ENCODE measurements at regions not wholly inside any gene's neighbourhood (a gene's known extent, or its start where the extent isn't known, plus 50 kb on each side); places are given as distances from the start of the nearest gene placed in this dataset.

DNA sequence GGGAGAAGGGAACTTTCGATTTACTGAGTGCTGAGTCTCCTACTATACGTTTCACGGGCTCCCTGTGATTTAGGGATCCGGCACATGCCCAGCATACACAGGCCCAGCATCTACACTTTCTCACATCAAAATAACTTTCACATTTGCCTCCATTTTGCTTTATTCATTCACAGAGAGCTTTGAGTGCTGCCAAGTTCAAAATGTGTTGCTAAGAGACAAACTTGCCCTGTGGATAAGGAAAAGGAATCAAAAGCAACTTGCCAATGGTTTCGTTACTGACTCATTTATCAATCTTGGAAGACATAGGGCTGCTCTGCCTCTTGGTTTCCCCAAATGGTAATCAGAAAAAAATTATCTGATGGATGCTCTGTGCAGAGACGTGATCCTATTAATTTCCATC lies 86.3 kb upstream of the LRRN1 start:
- H3K36me3 ChIP-seq = no peaks in the 10 kb centered on the region
- no peak overlapping the region for H3K4me3 ChIP-seq
- H3K9me3 ChIP-seq = no peaks in the 10 kb centered on the region
- no peak for TF ChIP-seq CTCF (IDR thresholded peaks at IDR 0.05)
- intact Hi-C loops (cut with DNase I) = no loop called here
- no peaks in the 10 kb centered on the region for H3K27me3 ChIP-seq
- no peak for DNase-seq (ENCODE audit: low spot score in 2 of 2)
- H3K27ac ChIP-seq = no peak overlapping the region
- H3K4me1 ChIP-seq = no peaks in the 10 kb centered on the region

- Histone ChIP-seq H3K9me3 (no peaks in the 10 kb centered on the region), H3K27ac (no peak overlapping the region), H3K27me3 (no peaks in the 10 kb centered on the region), H3K36me3 (no peaks in the 10 kb centered on the region), H3K4me3 (no peak overlapping the region), H3K4me1 (no peaks in the 10 kb centered on the region)
- DNase-seq (ENCODE audit: low spot score in 2 of 2) = no peak
- no peak for TF ChIP-seq CTCF (IDR thresholded peaks at IDR 0.05)
- intact Hi-C loops (cut with DNase I) = no loop called here
Measured at GRCh38 chr3:3708769-3709115, 90.5 kb upstream of the LRRN1 start.

DNA sequence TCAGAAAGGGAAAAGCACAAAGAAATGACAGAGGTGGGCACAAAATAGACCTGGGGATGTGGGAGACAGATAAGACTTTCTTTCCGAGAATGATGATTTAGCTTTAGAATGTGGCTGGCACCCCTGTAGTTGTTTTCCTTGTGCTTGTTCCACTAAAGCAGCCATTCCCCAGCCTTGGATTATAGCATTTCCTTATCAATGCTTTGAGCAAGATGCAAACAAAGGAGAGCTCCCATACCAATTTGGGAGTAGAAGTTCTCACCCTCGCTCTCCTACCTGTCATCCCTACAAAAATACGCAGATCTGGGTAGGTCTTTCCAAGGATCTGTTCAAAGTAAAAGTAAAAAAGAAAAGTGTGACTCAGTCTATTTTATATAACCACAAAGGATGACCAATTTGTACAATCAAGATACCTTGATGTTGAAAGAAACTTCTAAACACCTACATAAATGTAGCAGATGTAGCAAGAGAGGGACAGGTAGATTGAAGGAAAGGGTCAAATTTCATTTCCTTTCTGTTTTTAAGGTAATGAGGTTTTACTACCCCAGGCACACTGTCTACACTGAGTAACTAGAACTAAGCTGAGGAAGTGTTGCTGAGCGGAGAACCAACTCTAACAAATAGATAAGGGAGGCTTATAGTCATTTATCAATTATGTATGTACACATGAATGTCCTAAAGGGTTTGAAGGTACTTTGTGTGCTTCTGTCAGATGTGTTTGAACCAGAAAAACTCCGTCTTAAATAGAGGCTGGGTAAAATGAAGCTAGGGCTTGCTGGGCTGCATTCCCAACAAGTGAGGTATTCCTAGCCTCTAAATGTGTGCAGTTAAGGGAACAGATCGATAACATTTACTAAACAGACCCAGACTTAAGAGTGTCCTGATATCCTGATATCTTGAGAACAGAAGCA lies 91.1 kb upstream of the LRRN1 start:
- no peak for DNase-seq (ENCODE audit: low spot score in 2 of 2)
- Histone ChIP-seq H3K27ac (no peak overlapping the region), H3K9me3 (no peaks in the 10 kb centered on the region), H3K4me3 (no peak overlapping the region), H3K4me1 (no peaks in the 10 kb centered on the region), H3K36me3 (no peaks in the 10 kb centered on the region), H3K27me3 (no peaks in the 10 kb centered on the region)
- TF ChIP-seq CTCF (IDR thresholded peaks at IDR 0.05) = no peak
- intact Hi-C loops (cut with DNase I) = no loop called here

- H3K36me3 ChIP-seq = no peaks in the 10 kb centered on the region
- H3K9me3 ChIP-seq = no peaks in the 10 kb centered on the region
- DNase-seq (ENCODE audit: low spot score in 2 of 2) = no peak
- H3K27me3 ChIP-seq = no peaks in the 10 kb centered on the region
- no peak overlapping the region for H3K27ac ChIP-seq
- no peak overlapping the region for H3K4me3 ChIP-seq
- intact Hi-C loops (cut with DNase I) = no loop called here
- no peaks in the 10 kb centered on the region for H3K4me1 ChIP-seq
- TF ChIP-seq CTCF (IDR thresholded peaks at IDR 0.05) = no peak
Measured at GRCh38 chr3:3705090-3705775, 94.0 kb upstream of the LRRN1 start.

DNA sequence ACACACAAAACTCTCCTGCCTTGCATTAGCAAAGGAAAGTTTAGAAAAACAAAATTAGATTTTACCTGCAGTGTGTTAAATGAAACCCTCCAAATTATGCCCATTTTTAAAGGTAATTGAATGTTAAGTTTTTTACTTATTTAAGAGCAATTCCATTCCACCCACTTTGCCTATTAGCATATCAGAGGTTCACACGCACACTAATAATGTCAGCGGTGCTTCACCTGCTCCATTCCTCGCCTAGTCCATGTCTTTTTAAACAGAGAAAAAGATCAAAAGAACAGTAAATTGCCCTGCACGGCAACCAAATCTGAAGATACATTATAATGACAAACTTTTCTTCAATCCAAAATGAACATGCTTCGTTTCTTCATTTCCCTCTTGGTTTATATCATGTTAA lies 97.3 kb upstream of the LRRN1 start:
- Histone ChIP-seq H3K4me1 (no peaks in the 10 kb centered on the region), H3K4me3 (no peak overlapping the region), H3K27ac (no peak overlapping the region), H3K9me3 (no peaks in the 10 kb centered on the region), H3K36me3 (no peaks in the 10 kb centered on the region), H3K27me3 (no peaks in the 10 kb centered on the region)
- no peak for DNase-seq (ENCODE audit: low spot score in 2 of 2)
- intact Hi-C loops (cut with DNase I) = no loop called here
- TF ChIP-seq CTCF (IDR thresholded peaks at IDR 0.05) = no peak
